Stimulated activated CD4-positive, alpha-beta T cell treated with anti-CD3 and anti-CD28 coated beads, Interleukin-2, amount 100 ng/mL, for 24 hours (primary cell): ENCODE measurements at regions not wholly inside any gene's neighbourhood (a gene's known extent, or its start where the extent isn't known, plus 50 kb on each side); places are given as distances from the start of the nearest gene placed in this dataset.

Source experiments
- DNase-seq, 2 donors: peaks; one replicate each; pipeline ENCODE4 v3.0.0-alpha.2; 2020

DNA sequence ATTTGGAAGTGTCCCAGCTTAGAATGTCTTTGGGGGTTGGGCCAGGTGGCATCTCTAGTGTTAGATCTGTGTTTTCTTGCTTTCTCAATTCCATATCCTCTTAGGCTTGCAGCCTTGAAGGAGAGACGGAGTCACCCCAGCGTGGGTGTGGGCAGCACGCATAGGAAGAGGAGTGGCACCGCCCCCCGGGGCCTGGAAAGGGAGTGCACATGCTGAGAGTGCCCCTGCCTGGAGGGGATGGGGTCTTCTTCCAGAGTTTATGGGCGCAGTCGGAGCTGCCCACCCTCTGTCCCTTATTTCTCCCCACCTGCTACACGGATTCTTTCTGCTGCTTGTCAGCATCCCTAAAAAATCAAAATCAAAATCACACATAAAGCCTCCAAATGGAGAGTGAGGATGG lies 309.7 kb downstream of the QKI start:
- DNase-seq: no peak

DNA sequence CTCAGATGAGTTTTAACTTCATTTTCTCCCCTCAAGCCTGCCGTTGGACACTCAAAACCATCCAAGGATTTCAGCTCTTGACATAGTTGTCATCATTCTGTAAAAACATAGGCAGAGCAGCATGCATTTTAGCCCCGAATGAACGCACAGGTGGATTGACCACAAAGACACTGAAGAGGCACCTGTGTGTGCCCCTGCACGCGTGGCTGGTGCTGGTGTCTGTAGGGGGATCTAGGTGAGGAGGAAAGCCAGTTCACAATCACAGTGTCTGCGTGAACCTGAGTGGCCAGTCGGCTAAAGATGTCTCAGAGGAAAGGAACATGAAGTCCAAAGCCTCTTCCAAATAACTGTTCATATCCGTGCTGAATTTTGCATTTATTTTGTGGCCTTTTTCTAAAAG lies 309.2 kb downstream of the QKI start:
- no peak for DNase-seq

DNA sequence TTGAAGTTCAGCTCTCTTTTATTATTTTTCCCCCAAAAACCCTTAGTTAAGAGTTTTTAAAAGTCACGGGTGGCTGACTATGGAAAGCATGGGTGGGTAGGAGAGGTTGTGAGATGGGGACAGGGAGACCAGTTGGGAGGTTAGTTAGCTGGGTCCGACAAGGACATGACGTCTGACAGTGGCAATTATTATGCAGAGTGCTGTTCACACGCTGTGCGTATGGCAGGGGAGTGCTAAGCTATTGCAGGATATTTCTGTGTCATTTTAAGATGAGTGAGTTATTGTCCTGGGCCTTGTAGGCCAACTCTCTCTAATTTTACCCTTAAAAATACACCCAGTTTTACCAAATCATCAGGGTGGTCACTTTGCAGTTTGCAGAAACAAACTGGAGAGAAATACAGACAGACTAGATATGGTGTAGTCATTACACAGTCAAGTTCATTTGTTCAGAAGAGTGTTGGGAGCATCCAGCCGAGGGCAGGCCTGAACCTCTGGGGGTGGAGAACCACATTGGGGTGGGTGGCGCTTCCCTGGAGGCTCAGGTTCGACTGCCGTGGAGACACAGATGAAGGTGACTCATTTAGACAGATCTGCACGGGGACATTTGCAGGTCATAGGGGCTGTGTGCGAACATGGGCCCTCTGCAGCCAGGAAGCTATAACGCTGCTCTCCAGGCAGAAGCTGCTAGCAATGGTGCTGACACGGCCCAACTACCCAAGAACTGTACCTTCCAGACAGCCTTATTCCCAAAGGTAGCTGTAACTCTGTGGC lies 307.6 kb downstream of the QKI start:
- no peak for DNase-seq

DNA sequence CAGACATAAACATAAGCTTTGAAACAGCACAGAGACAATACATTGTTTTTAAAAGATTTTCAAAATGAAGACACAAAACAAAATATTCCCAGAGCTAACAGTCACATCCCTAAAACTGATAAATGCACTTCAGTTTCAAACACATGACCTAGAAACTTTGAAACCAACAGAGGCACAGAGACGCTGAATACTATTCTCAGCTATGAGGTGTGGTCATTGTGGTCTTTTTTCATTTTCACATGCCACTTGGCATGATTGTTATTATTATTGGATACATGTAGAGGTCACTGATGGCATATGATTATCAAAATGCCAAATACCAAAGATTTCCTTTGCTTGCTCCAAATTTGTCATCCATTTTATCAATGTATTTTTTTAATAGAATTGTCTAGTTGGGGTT lies 306.9 kb downstream of the QKI start:
- no peak for DNase-seq

DNA sequence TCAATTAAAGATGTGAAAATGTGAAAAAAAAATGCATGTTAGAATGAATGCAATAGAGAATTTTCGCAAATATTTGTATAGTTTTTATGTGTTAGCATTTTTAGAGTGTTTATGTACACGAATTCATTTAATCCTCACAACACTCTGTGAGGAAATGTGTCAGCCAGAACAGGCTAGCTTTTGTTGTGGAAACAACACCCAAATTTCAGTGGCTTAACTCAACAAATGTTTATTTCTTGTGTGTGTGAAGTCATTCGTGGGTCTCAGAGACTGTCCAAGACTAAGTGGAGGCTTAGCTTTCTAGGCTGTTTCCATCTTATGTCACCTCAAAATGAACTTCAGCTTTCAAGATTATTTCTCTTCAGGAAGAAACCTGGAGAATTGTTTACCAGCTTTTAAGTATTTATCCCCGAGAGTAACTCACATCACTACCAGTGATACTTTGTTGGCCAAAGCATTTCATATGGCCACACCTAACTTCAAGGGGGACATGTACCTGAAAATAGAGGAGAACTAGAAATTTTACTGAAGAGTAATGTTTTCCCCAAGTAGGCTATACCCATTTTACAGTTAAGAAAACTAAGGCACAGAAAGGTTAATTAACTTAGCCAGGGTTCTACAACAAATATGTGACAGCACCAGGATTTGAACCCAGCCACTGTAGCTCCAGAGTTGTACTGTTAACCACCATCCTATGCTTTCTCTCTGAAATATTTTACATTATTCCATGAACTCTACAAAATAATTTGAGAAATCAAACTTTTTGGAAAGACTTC lies 306.1 kb downstream of the QKI start:
- no peak for DNase-seq

DNA sequence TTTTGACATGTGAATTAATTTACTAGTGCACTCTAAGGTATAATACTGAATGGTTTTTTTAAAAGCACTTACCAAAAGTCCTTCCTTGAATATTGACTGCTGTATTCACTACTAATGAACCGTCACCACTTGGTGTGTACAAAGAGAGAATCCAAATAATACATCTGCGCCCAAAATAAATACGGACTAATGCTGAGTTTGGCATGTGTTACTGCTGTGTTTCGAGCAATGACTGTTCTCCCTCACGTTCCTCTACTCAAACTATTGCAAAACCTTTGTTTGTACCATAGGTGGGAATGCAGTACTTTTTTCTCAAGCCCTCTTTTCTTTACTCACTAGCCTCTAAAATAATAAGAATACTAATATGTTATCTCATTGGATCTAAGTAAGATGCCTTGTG lies 305.5 kb downstream of the QKI start:
- no peak for DNase-seq

DNA sequence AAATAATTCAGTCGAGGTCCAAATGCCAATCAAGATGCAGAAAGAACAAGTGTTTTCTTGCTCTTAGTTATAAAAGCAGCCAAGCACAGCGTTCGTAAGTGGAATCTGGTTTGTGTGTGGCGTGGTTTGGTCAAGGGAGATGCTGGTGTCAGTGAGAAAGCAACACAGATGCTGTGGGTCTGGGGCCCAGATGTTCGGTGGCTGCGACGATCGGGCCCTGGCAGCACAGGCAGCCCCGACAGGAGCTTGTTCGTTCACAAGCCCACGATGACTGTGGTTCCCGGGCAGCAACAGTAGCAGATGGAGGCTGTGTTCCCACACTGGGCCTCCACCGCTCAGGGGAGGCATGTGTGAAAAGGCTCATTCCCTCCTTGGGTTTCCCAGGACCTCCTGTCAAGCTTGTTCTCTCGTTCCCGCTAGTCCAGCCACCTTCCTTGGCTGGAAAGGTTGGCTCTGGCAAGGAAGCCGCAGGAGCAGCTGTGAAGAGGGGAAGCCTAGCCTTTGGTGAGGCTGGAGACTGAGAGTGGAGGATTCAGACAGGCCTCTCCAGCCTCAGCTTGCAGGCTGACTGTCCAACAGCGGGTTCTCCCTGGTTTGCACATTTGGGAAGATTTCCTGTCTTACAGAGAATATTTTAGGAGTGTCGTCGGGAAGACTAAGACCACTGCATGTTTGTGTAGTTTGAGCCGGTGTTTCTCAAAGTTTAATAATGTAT lies 304.7 kb downstream of the QKI start:
- no peak for DNase-seq

DNA sequence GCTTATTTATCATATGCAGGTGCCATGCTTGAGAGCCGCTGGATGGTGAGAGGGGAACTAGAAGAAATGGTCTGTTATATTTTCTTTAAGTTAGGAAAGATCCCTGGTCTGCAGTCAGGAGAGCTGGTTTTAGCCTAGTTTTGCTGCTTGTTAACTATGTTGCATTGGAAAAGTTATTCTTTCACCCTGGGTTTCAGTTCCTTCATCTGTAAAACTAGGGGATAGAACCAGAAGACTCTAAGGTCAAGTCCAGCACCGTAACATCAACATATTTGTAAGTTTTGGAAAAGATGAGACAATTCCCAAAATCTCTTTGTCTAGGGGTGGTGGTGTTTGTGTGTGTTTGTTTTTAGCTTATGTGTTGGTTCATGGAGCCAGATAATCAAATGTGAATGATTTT lies 304.0 kb downstream of the QKI start:
- DNase-seq: no peak

DNA sequence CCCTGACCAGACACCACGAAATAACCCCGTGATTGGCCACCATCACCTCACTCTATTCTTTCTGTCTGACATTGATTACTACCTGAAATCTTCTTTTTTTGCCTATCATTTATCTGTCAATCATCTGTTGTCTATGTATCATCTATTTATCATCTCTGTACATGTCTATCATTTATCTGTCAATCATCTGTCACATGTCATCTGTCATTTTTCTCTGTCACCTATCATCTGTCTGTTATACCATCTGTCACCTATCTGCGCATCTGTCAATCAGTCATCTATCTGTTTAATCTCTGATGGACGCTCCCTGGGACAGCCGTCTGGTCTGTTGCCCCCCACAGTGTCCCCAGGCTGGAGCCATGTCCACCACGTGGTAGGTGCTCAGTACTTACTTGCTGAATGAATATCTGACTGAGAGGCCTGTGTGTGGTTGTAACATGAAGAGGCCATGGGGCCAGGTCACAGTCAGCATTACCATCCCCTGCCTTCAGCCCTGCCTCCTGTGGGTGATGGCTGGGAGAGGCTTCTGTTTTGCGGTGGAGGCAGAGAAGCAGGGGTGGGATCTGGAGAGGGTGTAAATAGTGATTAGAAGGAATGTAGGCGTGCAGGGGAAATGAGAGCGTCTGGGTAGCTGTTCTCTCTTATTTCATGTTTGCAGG lies 302.7 kb downstream of the QKI start:
- DNase-seq: no peak

DNA sequence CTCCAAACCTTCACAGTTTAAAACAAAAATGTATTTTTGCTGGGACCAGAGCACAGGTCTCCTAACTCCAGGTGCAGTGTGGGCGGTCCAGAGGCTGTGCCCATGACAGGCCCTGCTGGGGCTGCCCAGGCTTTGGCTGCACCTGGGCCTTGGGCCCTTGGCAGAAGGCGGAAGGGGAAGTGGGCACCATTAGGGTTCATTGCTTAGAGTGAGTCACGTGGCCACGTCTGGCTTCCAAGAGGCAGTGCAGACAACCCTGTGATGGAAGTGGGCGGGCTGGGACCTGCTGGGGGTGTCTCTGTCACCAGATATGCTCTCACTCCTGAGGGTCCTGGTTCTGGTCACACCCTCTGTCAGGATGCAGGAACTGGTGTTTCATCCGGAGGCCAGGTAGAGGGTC lies 302.2 kb downstream of the QKI start:
- no peak for DNase-seq

DNA sequence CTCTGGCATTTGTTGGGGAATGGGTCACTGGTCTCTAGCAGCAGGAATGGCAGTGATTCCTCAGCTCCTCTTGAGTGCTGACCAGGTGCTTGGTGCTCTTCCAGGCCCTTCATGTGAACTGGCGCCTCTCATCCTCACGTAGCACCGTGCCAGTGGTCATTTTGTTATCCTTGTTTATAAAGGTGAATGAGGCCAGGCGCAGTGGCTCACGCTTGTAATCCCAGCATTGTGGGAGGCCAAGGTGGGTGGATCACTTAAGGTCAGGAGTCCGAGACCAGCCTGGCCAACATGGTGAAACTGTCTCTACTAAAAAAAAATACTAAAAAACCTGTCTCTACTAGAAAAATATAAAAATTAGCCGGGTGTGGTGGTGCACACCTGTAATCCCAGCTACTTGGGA lies 301.3 kb downstream of the QKI start:
- DNase-seq: no peak

DNA sequence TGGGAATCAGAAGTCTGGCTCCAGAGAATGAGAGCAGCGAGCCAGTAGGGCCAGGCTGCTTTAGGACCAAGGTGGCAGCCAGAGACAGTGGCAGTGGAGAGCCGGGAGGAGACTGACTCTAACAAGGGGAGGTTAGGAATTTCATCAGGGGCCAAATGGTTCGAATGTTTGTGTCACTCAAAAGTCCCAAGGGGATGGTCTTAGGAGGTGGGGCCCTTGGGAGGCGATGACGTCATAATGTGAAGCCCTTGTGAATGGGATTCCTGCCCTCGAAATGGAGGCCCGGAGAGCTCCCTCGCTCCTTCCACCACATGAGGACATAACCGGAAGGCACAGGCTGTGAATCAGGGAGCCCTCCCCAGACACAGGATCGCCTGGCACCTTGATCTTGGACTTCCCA lies 299.7 kb downstream of the QKI start:
- DNase-seq: no peak

DNA sequence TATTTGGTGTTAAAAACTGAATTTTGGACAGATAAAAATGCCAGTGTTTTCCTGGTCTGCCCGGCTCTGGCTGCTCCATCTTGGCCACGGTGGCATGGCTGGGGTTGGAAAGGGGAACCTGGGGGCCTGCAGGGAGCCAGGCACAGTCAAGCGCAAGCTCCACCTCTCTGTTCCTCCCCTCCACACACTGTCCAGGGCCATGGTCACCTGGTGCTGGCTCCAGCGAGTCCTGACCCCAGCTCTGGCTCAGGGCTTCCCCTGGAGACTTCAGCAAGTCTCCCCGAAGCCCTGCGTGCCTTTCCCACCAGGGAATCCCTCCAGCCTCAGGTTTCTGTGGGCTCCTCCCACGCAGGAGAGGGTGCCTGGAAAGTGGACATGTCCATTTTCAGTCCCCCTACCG lies 298.5 kb downstream of the QKI start:
- no peak for DNase-seq

DNA sequence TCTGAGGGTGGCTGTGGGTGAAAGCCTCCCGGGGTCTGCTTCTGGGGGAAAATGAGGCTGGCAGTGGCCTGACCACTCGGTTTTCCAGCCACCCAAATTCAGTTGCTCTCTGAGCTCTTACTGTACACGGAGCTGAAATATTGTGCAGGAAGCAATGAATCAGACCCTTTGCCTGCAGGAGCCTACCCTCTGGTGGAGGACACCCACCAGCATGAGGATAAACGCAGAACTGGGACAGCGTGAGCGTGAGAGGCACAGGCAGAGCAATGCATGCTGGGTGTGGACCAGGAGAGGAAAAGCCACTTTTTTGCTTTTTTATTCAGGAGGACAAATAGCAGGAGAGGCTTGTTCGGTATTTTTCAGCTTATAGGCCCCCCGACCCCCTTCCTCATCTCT lies 298.0 kb downstream of the QKI start:
- DNase-seq: no peak

DNA sequence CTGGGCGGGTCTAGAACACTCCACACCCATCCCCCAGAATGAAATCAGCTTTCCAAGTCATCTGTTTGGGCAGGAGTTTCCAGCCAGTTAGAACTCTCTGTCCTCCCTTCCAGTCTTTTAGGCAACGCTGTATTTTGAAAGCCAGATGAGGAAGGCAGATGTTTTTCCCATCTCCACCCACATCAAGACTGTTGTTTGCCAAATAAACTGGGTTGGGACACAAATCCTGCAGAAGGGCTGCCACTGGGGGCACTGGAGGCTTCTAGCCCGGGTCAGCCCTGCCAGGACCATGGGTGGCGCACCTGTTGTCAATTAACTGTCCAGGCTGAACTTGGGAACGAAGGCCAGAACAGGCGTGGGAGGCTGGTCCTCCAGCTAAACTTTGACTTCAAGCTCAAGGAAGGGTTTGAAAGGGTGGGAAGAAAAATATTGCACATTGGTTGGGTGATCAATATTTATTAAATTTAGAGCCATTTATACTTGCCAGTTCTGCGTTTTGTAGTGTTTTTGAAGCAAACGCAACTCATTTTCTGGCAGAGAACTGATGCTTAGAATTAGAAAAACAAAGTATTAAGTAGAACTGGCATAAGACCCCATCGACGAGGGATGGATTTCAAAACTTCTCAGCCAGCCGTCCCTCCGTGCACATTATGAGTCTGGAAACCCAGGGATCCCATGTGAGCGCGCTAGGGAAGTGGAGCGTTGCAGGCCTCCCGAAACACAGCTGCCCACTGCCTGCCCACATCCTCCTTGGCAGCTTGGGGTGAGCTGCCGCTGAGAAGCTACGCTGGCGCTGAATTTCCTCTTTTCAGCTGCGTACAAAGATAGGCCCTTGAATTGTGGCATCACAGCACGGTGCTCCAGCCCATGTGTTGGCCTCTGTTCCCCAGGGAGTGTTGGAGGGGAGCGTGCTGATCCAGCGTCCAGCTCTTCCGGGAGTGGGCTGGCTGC lies 297.4 kb downstream of the QKI start:
- no peak for DNase-seq

DNA sequence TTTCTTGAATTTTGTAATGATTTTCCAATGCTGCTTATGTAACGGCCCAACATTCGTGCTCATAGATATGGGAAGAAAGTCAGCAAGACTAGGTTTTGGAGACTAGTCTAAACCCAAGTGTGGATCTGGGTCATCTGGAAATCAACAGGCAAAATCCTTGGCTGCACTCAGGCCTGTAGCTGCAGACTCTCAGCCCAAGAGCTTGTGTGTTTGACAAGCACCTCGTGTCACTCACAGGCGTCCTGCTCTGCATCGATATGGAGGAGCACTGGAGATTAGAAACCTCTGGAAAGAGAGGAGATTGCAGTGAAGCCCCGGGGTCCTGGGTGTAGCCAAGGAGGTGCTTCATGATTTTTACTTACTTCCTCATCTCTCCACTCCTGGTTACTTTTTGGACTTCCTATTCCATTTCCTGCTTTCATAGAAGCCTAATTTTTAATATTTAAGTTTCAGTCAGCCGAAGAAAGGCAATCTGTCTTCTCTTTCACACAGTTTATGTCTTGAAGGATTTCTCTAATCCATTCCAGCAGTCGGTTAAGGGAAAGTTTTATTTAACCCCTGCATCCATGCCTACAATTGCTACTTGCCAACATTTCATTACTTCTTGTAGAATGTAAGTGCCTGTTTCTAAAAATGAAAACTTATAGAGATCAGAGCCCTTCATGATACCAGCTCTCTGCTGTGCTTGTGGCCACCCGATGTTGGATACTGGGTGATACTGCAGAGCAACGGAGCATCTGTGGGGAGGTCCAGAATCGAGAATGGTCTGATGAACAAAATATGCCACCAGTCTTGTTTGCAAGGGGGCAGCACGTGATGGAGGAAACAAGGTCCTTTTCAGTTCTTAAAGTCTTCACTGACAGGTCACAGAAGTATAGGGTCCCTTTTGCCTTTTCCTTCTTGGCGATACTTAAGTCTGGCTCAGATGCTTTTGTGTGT lies 296.3 kb downstream of the QKI start:
- DNase-seq: no peak

DNA sequence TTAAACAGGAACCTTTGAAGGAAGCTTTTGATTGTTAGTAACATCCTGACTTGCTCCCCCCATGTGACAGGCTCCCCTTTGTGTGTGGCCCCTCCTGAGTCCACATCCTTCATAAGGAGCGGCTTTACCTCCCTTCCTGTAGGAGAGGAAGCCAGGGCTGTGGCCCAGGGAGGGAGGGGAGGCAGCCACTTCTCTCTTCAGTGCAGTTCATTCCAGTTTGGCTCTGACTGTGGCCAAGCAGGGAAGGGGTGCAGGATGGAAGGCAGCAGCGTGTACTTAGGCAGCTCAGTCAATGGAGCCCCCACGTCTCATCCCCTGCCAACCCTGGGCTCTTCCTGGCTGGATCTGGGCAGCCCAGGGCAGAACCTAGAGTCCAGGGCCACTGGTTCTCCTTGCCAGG lies 295.2 kb downstream of the QKI start:
- DNase-seq: no peak

DNA sequence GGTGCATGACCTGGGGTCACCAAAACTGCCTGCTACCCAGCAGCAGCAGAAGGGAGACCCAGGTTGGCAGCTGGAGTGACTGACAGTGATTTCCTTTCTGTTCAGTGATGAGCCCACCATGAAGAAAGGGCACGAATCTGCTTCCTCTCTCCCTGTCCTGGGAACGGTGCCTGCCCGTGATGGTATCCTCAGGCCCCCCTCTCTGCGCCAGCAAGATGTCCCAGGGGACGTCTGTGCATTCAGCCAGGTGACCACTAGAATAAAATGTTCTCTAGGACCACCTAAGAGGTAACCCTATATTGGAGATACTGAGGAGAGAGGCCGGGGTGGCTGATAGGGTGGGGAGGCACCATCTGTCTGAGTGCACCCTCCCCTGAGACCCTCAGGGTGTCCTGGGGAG lies 294.7 kb downstream of the QKI start:
- DNase-seq: no peak

DNA sequence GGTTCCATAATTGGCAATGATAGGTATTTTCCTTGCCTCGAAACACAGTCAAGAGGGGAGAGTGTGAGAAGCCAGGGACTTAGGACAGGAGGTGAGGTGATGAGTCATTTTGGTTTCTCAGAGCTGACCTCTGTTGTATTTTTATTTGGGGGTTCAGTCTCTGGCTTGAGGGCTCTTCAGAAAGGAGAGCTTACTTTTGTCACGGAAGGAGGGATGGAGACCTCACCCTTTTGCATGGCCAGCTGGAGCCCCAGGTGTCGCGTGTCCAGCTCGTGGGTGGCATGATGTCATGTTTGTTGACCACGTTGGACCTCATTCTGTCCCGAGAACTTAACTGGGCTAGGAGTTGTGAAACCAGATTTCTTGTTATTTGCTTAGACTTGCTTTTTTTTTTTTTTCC lies 293.9 kb downstream of the QKI start:
- no peak for DNase-seq

DNA sequence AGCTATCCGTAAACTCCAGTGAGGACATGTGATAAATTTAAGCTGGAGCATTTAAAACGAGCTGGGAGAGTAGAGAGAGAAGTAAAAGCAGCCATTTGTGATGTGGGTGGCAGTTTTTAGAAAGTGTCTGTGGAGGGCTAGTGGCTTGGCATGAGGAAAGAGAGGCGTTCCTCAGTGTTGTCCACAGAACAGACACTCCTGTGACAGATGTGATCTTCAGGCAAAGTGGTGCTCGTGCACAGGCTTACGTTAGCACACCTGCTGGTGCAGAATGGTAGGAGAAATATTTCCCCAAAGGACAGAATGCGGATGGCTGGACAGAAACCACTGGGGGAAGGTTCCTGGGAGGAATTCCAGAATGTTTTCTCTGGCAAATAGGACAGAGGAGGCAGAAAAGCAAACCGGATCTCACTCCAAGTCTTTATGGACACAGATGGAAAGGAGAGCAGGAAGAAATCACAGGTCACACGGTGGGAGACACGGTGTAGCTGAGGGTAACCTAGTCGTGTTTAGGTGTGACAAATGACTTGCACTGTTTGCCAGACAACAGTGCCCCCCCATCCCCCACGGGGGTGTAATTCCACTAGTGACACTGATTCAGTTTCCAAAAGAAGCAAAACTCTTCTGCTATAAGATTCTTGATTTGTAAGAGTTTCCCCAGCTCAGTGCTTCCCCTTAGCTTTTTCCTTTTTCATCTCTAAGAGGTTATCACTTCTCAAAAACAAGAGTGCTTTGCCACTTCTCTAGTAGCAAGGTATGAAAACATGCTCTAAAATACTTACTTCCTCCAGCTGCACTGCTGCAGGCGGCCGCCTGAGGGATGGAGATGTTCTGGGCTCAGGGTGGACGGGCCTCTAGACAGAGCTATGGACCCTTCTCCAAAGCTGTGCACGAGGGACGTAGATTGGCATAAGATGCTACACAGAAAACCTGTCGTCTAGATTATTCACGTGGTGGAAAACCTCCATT lies 293.2 kb downstream of the QKI start:
- no peak for DNase-seq
